SK-N-DZ (cell line): ENCODE measurements at regions not wholly inside any gene's neighbourhood (a gene's known extent, or its start where the extent isn't known, plus 50 kb on each side); places are given as distances from the start of the nearest gene placed in this dataset.
"Not testable (repeated sequence)": the region's sequence is repeated elsewhere in the genome, so short reads cannot be mapped to it uniquely, and the experiment has no call there.

Experiments
- DNase-seq: peaks from one replicate; pipeline ENCODE4 v3.0.0-alpha.2; 2015; ENCODE audit warnings: low spot score

DNA sequence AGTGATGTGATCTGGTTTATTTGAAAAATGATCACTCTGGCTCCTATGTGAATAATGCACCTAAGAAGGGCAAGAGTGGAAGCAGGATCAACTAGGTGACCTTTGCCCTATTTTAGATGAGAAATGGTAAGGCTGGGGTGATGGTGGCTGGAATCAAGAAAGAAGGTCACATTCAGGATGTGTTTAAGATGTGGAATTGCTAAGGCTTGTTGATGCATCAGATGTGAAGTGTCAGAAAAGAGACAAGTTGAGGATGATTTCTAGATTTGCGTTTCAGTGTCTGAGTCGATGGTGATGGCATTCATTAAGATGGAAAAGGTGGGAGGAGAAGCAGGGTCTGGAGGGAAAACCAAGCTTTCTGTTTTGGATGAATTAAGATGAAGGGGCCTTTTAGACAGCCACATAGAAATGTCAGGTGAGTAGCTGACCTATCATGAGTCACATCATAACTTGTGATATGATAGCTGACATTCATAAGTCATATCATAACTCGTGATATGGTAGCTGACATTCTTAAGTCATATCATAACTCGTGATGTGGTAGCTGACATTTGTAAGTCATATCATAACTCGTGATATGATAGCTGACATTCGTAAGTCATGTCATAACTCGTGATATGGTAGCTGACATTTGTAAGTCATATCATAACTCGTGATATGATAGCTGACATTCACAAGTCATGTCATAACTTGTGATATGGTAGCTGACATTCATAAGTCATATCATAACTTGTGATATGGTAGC is 101.2 kb upstream of the SEC11C start:
- DNase-seq, result no peak

DNA sequence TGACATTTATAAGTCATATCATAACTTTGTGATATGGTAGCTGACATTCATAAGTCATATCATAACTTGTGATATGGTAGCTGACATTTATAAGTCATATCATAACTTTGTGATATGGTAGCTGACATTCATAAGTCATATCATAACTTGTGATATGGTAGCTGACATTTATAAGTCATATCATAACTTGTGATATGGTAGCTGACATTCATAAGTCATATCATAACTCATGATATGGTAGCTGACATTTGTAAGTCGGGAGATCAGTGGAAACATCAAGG is 100.7 kb upstream of the SEC11C start:
- not testable (repeated sequence) for DNase-seq

DNA sequence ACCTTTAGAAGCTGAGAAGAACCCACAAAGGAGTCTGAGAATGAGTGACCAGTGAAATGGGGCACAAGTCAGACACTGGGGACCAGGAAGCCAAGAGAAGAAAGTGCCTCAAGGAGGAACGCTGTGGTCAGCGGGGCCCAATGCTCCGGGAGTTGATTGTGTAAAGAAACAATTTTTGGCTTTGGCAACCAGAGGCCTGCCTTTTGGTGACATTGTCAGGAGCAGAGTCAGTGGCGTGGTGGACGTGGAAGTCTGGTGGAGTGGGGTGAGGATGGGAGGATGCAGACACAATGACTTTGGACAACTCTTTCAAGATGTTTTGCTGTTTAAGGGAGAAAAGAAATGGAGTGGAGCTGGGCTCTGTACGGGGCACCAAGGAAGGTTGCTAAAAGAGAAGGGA is 100.2 kb upstream of the SEC11C start:
- DNase-seq, result no peak

DNA sequence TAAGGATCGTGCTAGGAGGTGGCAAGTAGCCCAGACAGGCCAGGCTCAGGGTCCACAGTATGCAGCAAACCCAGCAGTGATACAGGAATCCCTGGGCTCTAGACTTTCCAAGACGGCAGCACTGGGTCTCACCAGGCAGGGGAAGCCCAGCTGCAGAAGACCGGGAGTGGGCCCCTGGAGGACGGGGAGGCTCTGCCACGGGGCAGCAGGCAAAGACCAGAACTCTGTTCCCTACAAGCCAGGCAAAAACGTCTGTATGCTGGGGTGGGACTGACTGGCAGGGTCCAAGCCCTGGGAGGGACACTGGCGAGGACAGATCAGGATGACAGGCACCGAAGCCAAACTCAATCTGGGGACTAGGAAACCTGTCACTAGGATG is 98.9 kb upstream of the SEC11C start:
- DNase-seq, result no peak

DNA sequence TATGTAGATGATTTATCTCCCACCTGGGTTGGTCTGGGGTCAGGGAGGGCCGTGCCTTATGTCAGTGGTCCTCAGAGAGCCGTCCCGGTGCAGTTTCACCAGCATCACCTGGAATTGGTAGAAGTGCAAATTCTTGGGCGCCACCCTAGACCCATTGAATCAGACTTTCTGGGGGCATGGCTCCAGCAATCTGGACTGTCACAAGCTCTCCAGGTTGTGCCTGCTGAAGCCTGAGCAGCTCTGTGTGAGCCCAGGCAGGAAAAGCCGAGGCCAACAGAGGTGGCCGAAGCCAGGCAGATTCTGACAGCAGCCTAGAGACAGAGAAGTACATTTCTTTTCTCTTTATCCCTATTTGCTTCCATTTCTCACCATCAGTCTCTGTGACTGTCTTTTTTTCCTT is 98.4 kb upstream of the SEC11C start:
- no peak for DNase-seq

DNA sequence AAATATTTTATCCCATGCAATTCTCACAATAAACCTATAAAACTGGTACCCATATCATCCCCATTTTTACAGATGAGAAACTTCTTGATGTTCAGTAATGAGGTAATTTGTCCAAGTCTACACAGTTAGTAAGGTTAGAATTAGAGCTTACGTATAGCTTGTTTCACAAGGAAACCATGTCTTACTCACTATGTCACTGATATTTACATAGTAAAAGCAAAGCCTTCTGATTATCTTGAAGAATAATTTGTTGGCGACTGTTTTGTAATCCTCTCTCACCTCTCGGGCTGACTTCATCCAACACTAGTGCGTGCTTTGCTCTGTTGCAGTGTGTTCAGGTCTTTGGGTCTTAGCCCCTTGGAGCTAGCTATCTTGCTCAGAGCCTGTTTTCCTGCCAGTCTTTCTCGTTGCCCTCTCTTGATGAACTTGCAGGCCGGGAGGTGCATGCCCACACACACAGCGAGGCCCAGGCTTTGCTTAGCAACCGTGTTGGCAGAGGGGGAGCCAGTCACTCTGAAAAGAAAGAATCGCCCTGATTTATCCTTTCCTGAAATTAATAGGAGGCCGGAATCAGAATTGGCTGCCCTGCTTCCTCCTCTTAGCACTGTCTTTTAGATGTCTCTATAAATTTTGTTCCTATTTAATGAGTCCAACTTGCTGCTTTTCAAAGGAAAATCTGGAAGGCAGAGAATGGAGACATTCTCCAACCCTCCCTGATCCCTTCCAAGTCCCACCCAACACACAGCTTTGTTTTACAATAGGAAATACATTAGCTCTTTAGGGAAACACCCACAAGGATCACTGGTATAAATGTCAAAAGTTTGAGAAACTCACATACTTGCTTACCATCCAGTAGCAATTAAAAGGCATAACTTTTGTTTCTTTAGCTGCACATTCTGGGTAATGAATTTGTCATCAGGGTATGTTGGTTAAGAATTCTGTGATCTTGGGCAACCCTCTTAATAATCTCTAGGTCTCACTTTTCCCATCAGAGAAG is 97.6 kb upstream of the SEC11C start:
- DNase-seq, result no peak

DNA sequence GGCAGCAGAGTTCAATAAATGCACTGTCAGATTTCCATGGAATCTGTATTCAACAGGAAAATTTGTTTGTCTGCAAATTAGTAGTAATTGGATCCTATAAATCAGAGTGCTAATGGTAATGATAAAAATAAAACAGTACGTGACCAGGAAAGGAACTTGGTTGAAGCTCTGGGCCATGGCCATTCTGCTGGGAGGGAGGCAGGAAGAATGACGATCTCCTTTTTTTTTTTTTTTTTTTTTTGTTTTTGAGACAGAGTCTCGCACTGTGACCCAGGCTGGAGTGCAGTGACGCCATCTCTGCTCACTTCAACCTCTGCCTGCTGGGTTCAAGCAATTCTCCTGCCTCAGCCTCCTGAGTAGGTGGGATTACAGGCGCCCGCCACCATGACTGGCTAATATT is 94.8 kb upstream of the SEC11C start:
- DNase-seq, result no peak

DNA sequence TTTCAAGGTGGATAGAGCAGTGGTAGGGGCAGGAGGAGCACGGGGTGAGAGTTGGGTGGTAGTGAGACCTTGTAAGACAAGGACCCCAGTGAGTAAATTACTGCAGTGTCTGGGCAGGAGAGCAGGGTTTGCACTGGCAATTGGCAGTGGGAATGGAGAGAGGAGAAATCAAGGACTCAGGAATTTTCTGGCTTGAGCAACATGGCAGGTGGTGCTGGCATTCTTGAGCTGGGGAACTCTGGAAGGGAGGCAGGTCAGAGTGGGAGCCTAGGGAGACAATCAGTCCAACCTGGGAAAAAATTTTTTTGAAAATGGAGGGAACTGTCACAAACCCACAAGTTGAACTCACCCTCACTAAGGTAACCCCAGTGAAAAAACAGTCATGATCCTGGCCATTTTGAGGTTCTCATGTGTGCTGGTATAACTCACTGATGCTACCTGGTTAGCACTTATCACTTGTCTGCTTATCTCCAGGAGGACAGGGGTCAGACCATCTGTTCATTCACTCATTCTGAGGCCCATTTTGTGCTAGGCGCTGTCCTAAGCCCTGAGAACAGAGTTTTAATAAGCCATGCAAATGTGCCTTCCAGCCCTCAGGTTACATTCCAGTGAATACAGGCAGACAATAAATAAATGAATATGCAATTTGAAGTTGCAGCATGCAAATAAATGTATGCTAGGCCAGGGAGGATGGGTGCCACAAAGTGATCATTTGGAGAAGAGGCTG is 92.2 kb upstream of the SEC11C start:
- no peak for DNase-seq

DNA sequence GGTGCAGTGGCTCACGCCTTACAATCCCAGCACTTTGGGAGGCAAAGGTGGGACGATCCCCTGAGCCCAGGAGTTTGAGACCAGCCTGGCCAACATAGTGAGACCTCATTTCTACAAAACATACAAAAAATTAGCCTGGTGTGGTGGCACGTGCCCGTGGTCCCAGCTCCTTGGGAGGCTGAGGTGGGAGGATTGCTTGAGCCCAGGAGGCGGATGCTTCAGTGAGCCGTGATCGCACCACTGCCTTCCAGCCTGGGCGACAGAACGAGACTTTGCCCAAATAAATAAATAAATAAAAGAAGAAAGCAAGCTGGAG is 91.7 kb upstream of the SEC11C start:
- DNase-seq, result no peak

DNA sequence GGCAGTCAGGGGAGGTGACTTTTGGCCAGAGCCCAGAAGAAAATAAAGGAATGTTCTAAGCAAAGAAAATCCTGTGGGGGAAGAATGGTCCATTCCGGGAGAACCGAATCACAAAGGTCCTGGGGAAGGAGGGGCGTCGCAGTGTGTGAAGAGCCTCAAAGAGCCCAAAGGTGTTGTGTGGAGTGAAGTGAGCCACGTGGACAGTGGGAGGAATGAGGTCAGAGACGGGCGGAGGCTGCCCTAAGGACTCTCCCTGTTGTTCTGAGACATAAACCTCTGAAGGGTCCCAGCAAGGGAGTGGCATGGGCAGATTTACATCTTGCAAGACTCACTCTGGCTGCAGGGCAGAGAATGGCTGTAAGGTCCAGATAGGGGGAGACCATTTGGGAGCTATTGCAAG is 91.3 kb upstream of the SEC11C start:
- no peak for DNase-seq

DNA sequence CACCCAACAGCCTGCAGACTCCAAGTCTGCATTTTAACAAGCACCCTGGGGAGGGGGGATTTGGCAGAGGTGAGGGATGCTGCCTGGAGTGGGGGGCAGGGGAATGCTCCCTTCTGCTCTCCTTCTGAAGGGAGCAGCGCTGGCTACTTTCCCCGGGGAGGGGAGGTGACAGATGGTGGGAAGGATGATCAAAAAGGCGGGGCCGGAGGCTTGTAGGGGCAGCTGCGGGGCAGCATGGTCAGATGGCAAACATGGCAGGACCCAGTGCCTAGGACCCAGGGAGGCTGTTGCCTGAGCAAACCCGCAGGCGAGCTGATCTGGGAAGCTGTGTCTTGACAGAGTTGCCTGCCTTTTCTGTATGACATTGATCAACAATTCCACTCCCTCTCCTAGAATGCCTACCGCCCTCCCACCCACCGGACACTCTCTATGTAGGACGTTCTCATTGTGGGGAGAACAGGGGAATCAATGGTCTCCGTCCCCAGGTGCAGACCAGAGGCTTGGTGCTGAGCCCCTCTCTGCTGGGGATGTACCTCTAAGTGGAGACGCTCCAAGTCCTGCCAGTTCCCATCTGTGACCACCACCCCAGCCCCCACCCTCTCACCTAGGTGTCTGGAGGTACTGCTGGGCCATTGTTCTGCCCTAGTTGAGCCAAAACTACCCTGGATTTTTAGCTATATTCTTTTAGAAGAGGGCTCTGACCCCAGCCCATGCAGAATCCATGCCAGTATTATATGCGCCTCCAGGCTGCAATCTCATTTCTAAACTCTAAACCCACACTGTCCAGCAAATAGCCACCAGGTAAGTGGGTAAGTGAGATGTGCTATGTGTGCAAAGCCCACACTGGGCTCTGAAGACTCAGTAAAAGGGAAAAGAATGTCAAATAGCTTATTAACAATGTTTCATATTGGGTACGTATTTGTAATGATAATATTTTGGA is 89.7 kb upstream of the SEC11C start:
- DNase-seq, result peak; percentile 13

DNA sequence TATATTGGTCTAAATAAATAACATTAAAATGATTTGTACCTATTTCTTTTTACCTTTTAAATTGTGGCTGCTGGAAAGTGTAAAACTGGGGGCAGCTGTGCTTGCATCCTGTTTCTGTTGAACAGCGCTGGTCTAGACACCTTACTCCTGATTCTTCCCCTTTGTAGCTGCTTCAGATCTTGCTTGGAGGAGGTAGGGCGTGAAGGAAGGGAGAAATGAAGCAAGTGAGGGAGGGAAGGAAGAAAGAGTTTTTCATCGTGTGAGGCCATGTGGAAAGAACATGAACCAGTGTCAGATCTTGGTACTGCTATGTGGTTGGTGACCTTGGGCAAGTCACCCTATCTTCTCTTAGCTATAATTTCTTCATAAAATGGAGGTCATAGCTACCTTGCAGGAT is 89.0 kb upstream of the SEC11C start:
- no peak for DNase-seq

DNA sequence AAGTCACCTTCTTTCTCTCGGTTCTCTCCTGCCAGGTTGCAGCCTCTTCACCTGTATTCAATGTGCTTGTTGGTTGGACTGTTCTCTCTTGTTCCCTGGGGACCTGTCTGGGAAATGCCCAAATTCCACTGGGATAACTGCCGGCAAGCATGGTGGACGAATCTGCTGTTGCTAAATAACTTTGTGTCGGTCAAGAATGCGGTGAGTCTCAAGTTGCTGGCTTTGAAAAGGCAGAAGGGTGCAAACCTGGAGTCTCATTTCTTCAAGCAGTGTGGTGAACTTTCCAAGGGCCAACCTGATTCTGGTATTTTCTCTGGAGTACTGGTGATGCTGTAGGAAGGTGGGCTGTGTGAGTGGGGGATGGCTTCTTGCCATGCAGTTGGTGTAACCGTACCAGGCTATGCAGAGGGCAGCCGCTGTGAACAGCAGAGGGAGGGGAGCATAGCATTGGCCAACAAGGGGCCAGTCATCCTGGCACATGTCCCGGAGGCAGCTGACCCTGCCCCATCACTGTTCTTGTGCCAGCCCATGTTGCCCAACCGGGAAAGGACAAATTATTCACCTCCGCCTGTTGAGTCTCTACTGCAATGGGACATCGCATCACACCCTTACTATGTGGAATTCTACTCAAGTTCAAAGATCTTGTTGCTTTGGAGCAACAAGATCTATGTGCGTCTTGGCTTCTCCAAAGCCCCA is 88.1 kb upstream of the SEC11C start:
- DNase-seq, result no peak

DNA sequence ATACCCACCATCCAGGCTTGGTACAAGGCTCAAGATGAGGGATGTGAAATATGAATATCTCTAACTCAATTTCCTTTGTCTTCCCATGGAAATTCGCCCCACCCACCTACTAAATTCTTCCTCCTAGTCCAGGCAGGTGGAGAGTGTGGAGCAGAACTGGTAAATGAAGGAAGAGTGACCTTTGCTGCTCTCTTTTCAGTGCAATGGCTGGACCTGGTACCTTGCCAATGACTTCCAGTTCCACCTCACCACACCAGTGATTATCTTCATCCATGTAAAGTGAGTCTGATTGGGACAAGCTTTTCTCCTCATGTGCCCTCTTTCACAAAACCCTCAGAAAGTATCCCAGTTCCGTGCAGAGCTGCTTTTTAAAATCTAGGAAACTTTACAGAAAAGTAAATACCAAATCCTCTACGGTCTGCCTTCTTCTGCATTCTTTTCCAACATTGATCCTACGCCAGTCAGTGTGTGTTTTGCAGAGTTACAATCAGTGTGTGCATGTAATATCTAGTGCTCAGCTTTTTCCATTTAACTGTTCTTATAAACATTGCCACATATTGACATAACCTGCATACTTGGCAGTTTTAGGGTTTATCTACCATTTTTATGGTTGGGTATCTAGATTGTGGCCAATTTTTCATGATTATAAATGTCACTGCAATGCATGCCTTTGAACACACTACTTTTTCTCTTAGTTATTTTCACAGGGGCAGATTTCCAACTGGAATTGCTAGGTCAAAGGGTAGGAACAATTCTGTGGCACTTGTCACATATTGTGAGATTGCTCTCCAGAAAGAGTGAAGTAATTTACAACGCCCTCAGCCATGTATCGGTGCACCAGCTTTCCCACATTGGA is 86.5 kb upstream of the SEC11C start:
- no peak for DNase-seq

DNA sequence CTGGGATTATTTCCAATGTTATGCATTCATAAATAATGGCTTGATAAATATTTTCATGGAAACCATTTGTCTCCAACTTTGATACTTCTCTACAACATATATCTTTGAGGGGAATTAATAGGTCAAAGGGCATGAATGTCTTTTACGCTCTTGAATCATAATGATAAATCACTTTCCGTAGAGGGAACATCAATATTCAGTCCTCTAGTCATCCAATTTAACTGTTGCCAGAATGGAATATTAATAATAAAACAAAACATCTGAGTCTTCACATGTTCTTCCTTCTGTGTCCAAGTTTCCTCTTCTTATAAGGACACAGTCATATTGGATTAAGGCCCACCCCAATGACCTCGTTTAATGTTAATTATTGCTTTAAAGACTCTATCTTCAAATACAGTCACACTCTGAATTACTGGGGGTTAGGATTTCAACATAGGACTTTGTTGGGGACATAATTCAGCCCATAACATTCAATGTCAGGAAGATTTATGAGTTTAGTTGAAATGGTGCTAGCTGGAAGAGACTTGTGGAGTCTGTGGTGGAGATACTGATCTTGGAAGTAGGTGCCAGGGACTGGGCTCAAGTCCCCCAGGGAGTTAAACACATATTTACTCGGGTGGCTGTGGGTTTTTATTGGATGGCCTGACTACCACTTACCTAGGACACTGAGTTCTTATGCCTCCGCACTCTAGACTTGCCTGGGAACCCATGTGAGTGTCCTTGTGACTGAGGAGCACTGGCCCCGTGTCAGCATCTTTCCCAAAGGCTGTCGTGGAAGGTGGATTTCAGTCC is 85.0 kb upstream of the SEC11C start:
- peak; percentile 17 for DNase-seq

DNA sequence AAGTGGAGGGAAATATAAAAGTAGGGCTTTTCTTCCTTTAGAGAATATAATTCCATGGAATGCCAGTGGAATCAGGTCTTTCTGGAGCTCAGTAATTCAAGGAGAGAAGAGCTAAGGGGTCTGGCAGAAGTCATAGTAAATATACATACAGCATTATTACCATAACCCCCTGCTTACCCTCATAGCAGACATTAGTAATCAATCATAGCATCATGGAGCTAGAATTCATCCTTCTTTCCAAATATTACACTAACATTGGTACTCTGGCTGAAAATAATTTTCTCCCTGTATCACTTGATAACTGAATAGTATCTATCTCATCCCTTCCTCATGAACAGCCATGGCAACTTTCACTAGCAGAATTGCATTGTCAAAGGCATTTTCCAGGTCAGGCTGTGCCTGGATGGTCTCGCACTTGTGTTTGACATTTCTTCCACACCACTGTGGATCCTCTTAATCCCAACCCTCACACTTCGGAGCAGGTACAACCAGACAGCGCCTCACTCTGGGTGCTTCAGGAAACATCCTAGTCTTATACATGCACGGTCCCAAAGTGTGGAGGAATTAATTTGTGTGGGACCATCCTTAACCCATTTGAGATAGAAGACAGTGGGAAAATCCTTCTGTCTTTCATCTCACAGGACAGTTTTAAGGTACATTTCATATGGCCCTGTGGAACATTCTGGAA is 84.2 kb upstream of the SEC11C start:
- no peak for DNase-seq

DNA sequence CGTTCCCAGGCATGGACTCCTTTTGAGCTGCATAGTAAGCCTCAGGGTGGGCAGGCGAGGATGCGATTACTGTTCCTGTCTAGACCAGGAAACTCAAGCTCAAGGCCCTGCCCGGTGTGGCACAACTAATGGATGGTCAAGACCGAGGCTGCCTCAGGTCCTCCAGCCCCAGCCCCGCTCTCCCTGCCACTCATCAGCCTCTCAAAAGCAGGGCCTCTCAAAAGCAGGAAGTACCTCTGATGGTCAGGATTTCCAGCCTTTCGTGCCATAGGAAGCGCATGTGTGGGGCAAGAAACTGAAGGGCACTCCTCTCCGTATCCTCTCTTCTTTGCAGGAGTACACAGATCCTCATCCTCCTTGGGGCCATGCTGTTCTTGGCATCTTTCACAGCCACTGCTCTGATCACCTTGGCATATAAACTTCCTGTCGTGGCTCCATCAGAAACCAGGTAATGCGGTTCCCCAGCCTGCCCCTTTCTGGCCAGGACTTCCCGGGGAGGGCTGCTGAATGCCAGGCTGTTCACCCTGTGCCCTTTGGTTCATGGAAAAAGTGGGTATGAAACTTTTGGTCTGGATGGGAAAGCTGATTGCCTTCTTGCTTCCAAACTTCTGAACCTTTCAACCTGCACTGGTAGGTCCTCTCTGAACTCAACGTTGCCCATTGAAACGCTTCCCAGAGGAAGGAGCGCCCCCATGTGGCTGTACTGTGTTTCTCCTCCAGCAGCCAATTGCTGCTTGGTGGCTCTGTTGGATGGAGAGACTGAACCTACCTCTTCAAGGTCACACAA is 82.8 kb upstream of the SEC11C start:
- peak; percentile 34 for DNase-seq

DNA sequence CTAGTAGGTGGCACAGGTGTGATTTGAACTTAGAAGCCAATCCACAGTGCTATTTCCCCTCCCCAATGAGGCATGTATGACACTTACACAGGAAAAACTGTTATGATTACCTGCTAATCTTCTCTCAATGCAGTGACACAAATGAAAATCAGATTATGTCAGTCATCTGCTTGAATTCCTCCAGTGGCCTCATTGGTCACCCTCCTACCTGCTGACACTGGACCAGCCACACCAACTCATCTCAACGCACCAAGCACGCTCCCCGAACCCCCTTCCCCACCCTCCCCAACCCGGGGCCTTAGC is 82.2 kb upstream of the SEC11C start:
- no peak for DNase-seq
